ENCODE measurements at regions not wholly inside any gene's neighbourhood (a gene's known extent, or its start where the extent isn't known, plus 50 kb on each side); places are given as distances from the start of the nearest gene placed in this dataset.

GRCh38 chr14:89498878-89499277 lies 81.8 kb upstream of the FOXN3 start:
- no peak for DNase-seq (ENCODE audit: low read depth)

GRCh38 chr14:89495718-89496117 lies 78.7 kb upstream of the FOXN3 start:
- DNase-seq (ENCODE audit: low read depth) = no peak

- no peak for DNase-seq (ENCODE audit: low read depth)
Observed at GRCh38 chr14:89493877-89494634, 77.0 kb upstream of the FOXN3 start.

GRCh38 chr14:89493406-89493805 lies 76.4 kb upstream of the FOXN3 start:
- no peak for DNase-seq (ENCODE audit: low read depth)

GRCh38 chr14:89491711-89492381 lies 74.8 kb upstream of the FOXN3 start:
- DNase-seq (ENCODE audit: low read depth) = no peak

GRCh38 chr14:89490466-89490865 lies 73.4 kb upstream of the FOXN3 start:
- DNase-seq (ENCODE audit: low read depth) = no peak

- DNase-seq (ENCODE audit: low read depth) = peak; percentile 42
Observed at GRCh38 chr14:89489761-89490437, 72.9 kb upstream of the FOXN3 start.

- no peak for DNase-seq (ENCODE audit: low read depth)
Observed at GRCh38 chr14:89486961-89487360, 69.9 kb upstream of the FOXN3 start.

GRCh38 chr14:89486505-89486904 lies 69.5 kb upstream of the FOXN3 start:
- DNase-seq (ENCODE audit: low read depth) = no peak

GRCh38 chr14:89485264-89485663 lies 68.2 kb upstream of the FOXN3 start:
- DNase-seq (ENCODE audit: low read depth) = no peak

- no peak for DNase-seq (ENCODE audit: low read depth)
Observed at GRCh38 chr14:89484051-89484844, 67.2 kb upstream of the FOXN3 start.

GRCh38 chr14:89481196-89481595 lies 64.2 kb upstream of the FOXN3 start:
- DNase-seq (ENCODE audit: low read depth) = no peak

- DNase-seq (ENCODE audit: low read depth) = no peak
Observed at GRCh38 chr14:89480278-89480677, 63.2 kb upstream of the FOXN3 start.

- DNase-seq (ENCODE audit: low read depth) = no peak
Observed at GRCh38 chr14:89479802-89480201, 62.8 kb upstream of the FOXN3 start.

- DNase-seq (ENCODE audit: low read depth) = no peak
Observed at GRCh38 chr14:89477391-89477790, 60.4 kb upstream of the FOXN3 start.

GRCh38 chr14:89476354-89476896 lies 59.4 kb upstream of the FOXN3 start:
- no peak for DNase-seq (ENCODE audit: low read depth)

GRCh38 chr14:89474464-89474863 lies 57.4 kb upstream of the FOXN3 start:
- no peak for DNase-seq (ENCODE audit: low read depth)

GRCh38 chr14:89473989-89474388 lies 57.0 kb upstream of the FOXN3 start:
- DNase-seq (ENCODE audit: low read depth) = no peak

GRCh38 chr14:89473569-89473968 lies 56.5 kb upstream of the FOXN3 start:
- no peak for DNase-seq (ENCODE audit: low read depth)

GRCh38 chr14:89470401-89470800 lies 53.4 kb upstream of the FOXN3 start:
- DNase-seq (ENCODE audit: low read depth) = no peak
